Endothelial cell of umbilical vein (primary cell): ENCODE measurements at regions not wholly inside any gene's neighbourhood (a gene's known extent, or its start where the extent isn't known, plus 50 kb on each side); places are given as distances from the start of the nearest gene placed in this dataset.
"Not testable (repeated sequence)": the region's sequence is repeated elsewhere in the genome, so short reads cannot be mapped to it uniquely, and the experiment has no call there.

Experiments
- BruUV-seq: library from RNA; stranded (reverse); fragments of 400-500 nt; replicated peaks from 2 replicates; lab custom pipeline; 2021; lab: Mats Ljungman, UMichigan
- CTCF ChIA-PET: fragments of 300-600, 350-600 bp; sonication (Branson Sonifier 250); formaldehyde crosslinking; loops from one replicate; lab custom pipeline; 2021; ENCODE audit warnings: antibody characterized with exemption, inconsistent platforms; lab: Charles Lee
- POLR2A ChIA-PET: fragments of 300-600, 350-600 bp; sonication (Branson Sonifier 250); formaldehyde crosslinking; loops from one replicate; lab custom pipeline; 2021; ENCODE audit warnings: antibody characterized with exemption, inconsistent platforms; lab: Charles Lee
- DNase-seq: peaks from one replicate; pipeline ENCODE4 v3.0.0-alpha.2; 2011; ENCODE audit warnings: low read depth, low spot score
- FAIRE-seq: peaks from 2 replicates; lab custom pipeline; 2011; peaks lifted over from hg19 to GRCh38; lab: Jason Lieb, UNC
- H2AFZ ChIP-seq: 2 replicates; pipeline ENCODE4 v1.6.0; 2012; ENCODE audit warnings: low read depth, low read length, control low read depth, inconsistent platforms
- H3K27ac ChIP-seq: 2 replicates; pipeline ENCODE4 v1.5.1; 2011; ENCODE audit warnings: low read depth, mild to moderate bottlenecking, control low read depth, low read length, moderate library complexity; ENCODE audit not compliant: insufficient read depth
- H3K27me3 ChIP-seq, 2 experiments: 2 replicates each; pipeline versions ENCODE4 v1.6.0 to v1.6.1; 2011; ENCODE audit warnings: low read length in 2 of 2, mixed read lengths in 1 of 2; ENCODE audit not compliant: control insufficient read depth in 2 of 2, insufficient read depth in 2 of 2
- H3K36me3 ChIP-seq, 2 experiments: 2 replicates in 1 of 2; 3 replicates in 1 of 2; pipeline ENCODE4 v1.5.1; 2011; ENCODE audit warnings: low read length in 2 of 2, mild to moderate bottlenecking in 1 of 2, moderate library complexity in 1 of 2; ENCODE audit not compliant: control insufficient read depth in 2 of 2, insufficient read depth in 2 of 2; ENCODE audit errors: extremely low read depth in 1 of 2
- H3K4me1 ChIP-seq: 3 replicates; pipeline ENCODE4 v1.5.1; 2011; ENCODE audit warnings: mild to moderate bottlenecking, low read length; ENCODE audit not compliant: control insufficient read depth, insufficient read depth; ENCODE audit errors: extremely low read depth
- H3K4me2 ChIP-seq: 2 replicates; pipeline ENCODE4 v1.6.1; 2011; ENCODE audit warnings: low read length, control low read depth, mixed read lengths; ENCODE audit not compliant: insufficient read depth
- H3K4me3 ChIP-seq, 3 experiments: fragments of 200-600 bp in 1 of 3; sonication (generic), shearing (Covaris generic) in 1 of 3; replicated peaks in 1 of 3; 2 replicates each; pipeline ENCODE4 v1.5.1; 2011 to 2016; ENCODE audit warnings: control low read depth in 3 of 3, low read length in 3 of 3, mild to moderate bottlenecking in 2 of 3, inconsistent platforms in 1 of 3, low read depth in 1 of 3, moderate library complexity in 1 of 3; ENCODE audit not compliant: insufficient read depth in 1 of 3
- H3K79me2 ChIP-seq: 2 replicates; pipeline ENCODE4 v1.6.0; 2012; ENCODE audit warnings: low read length, inconsistent platforms; ENCODE audit not compliant: control insufficient read depth, insufficient read depth
- H3K9ac ChIP-seq: replicated peaks from 2 replicates; pipeline ENCODE3; 2011; ENCODE audit warnings: low read length, control low read depth; ENCODE audit not compliant: insufficient read depth; ENCODE audit errors: extremely low read depth
- H3K9me1 ChIP-seq: replicated peaks from 3 replicates; pipeline ENCODE4 v1.6.0; 2011; ENCODE audit warnings: mild to moderate bottlenecking, low read length; ENCODE audit not compliant: control insufficient read depth, insufficient read depth; ENCODE audit errors: extremely low read depth
- H3K9me3 ChIP-seq: replicated peaks from 2 replicates; pipeline ENCODE4 v1.5.1; 2012; ENCODE audit warnings: low read length, inconsistent platforms; ENCODE audit not compliant: control insufficient read depth, insufficient read depth
- H4K20me1 ChIP-seq: replicated peaks from 2 replicates; pipeline ENCODE3; 2011; ENCODE audit warnings: mild to moderate bottlenecking, low read length; ENCODE audit not compliant: control insufficient read depth, insufficient read depth; ENCODE audit errors: extremely low read depth
- EZH2 ChIP-seq: IDR thresholded peaks from 2 replicates; pipeline ENCODE4 v1.6.1; 2012; ENCODE audit warnings: borderline replicate concordance, low read depth, mild to moderate bottlenecking, moderate library complexity, low read length, inconsistent platforms; ENCODE audit not compliant: severe bottlenecking
- FOS ChIP-seq: IDR thresholded peaks from 2 replicates; pipeline ENCODE4 v1.6.1; 2011; ENCODE audit warnings: mild to moderate bottlenecking, low read length, moderate library complexity, borderline replicate concordance; ENCODE audit not compliant: insufficient read depth
- GATA2 ChIP-seq: IDR thresholded peaks from 2 replicates; pipeline ENCODE4 v1.7.0; 2011; ENCODE audit warnings: low read depth, mild to moderate bottlenecking, moderate library complexity, mixed read lengths, low read length; ENCODE audit not compliant: insufficient read length, insufficient read depth
- JUN ChIP-seq: IDR thresholded peaks from 2 replicates; pipeline ENCODE4 v1.6.1; 2011; ENCODE audit warnings: borderline replicate concordance, low read depth; ENCODE audit not compliant: insufficient read length, insufficient read depth
- MYC ChIP-seq: IDR thresholded peaks from one replicate; pipeline ENCODE4 v1.6.1; 2011; ENCODE audit warnings: mild to moderate bottlenecking, low read depth, low read length
- POLR2AphosphoS5 ChIP-seq: IDR thresholded peaks from 2 replicates; pipeline ENCODE4 v1.6.1; 2012; ENCODE audit warnings: low read depth, mild to moderate bottlenecking, control low read depth, low read length, moderate library complexity; ENCODE audit not compliant: insufficient read depth
- dilution Hi-C: fragments of 300-500 bp; cut with MboI; formaldehyde crosslinking; loops from one replicate; pipeline ENCODE4 v1.15.0; 2019; ENCODE audit warnings: low sequenced_read_pairs; ENCODE audit not compliant: extremely low pct_ligation_motif_present
- intact Hi-C: fragments of 100-400 bp; cut with micrococcal nuclease; formaldehyde crosslinking; loops from one replicate; pipeline ENCODE4 v1.10.0; 2022
- TF ChIP-seq, protein P1 (sequence below), 2 donors: IDR thresholded peaks; 1 replicate in 1 of 2; 2 replicates in 1 of 2; pipeline ENCODE4 v1.5.1; 2011; ENCODE audit warnings: low read length in 2 of 2, mild to moderate bottlenecking in 2 of 2, moderate library complexity in 2 of 2, control low read depth in 1 of 2, inconsistent platforms in 1 of 2, low read depth in 1 of 2; ENCODE audit not compliant: insufficient read depth in 1 of 2; ENCODE audit errors: extremely low read depth in 1 of 2
- TF ChIP-seq, protein P2 (sequence below): IDR thresholded peaks from 2 replicates; pipeline ENCODE4 v1.6.1; 2011; ENCODE audit not compliant: insufficient read depth, insufficient read length

GRCh38 chr9:100813871-100814270 lies 214.7 kb upstream of the PLPPR1 start:
- no TSS peak for BruUV-seq
- FAIRE-seq, result no peak
- Histone ChIP-seq H2AFZ (no peak overlapping the region), H4K20me1 (no peaks in the 10 kb centered on the region), H3K9ac (no peak overlapping the region), H3K36me3 (no peaks in the 10 kb centered on the region), H3K27me3 (no peaks in the 10 kb centered on the region), H3K79me2 (no peaks in the 10 kb centered on the region), H3K27ac (no peak overlapping the region), H3K9me3 (no peaks in the 10 kb centered on the region), H3K9me1 (no peaks in the 10 kb centered on the region), H3K4me3 (no peak overlapping the region), H3K4me1 (no peaks in the 10 kb centered on the region), H3K4me2 (no peak overlapping the region)
- intact Hi-C loops, result no loop called here
- no peak for DNase-seq
- dilution Hi-C loops, result no loop called here
- POLR2A ChIA-PET, result no interaction called here
- TF ChIP-seq FOS (no peak), POLR2AphosphoS5 (no peak)
- TF ChIP-seq, protein P1, sequence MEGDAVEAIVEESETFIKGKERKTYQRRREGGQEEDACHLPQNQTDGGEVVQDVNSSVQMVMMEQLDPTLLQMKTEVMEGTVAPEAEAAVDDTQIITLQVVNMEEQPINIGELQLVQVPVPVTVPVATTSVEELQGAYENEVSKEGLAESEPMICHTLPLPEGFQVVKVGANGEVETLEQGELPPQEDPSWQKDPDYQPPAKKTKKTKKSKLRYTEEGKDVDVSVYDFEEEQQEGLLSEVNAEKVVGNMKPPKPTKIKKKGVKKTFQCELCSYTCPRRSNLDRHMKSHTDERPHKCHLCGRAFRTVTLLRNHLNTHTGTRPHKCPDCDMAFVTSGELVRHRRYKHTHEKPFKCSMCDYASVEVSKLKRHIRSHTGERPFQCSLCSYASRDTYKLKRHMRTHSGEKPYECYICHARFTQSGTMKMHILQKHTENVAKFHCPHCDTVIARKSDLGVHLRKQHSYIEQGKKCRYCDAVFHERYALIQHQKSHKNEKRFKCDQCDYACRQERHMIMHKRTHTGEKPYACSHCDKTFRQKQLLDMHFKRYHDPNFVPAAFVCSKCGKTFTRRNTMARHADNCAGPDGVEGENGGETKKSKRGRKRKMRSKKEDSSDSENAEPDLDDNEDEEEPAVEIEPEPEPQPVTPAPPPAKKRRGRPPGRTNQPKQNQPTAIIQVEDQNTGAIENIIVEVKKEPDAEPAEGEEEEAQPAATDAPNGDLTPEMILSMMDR (IDR thresholded peaks at IDR 0.05; ENCODE audit: extremely low read depth in 1 of 2, insufficient read depth in 1 of 2, low read depth in 1 of 2, low read length in 2 of 2), result no peak
- CTCF ChIA-PET, result no interaction called here

GRCh38 chr9:100819980-100820379 lies 208.5 kb upstream of the PLPPR1 start:
- H3K4me3 ChIP-seq, result no peak overlapping the region

DNA sequence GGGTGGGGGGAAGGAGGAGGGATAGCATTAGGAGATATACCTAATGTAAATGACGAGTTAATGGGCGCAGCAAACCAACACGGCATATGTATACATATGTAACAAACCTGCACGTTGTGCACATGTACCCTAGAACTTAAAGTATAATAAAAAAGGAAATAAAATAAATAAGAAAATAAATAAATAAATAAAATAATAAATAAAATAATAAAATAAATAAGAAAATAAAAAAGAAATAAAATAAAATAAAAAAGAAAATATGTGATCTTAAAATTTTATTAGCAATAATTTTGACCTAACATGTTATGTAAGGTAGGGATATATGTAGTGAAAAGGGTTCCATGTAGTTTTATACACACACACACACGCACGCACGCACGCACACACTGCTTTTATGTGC lies 195.5 kb upstream of the PLPPR1 start:
- dilution Hi-C loops, H4K20me1 ChIP-seq, FAIRE-seq, H3K27me3 ChIP-seq, H3K4me1 ChIP-seq, BruUV-seq, H3K27ac ChIP-seq, H3K36me3 ChIP-seq, H3K4me2 ChIP-seq, POLR2A ChIA-PET, DNase-seq, H3K79me2 ChIP-seq, H3K9me3 ChIP-seq, H3K9me1 ChIP-seq, CTCF ChIA-PET, H3K4me3 ChIP-seq, H3K9ac ChIP-seq, H2AFZ ChIP-seq, intact Hi-C loops: not testable (repeated sequence)

More at GRCh38 chr9:100819980-100820379, 208.5 kb upstream of the PLPPR1 start:
- ChIA-PET POLR2A (no interaction called here), CTCF (no interaction called here)
- FAIRE-seq (no peak), DNase-seq (no peak)
- no peaks in the 10 kb centered on the region for H3K9me3 ChIP-seq
- intact Hi-C loops, result no loop called here
- TF ChIP-seq GATA2, result no peak
- TF ChIP-seq, protein P2, sequence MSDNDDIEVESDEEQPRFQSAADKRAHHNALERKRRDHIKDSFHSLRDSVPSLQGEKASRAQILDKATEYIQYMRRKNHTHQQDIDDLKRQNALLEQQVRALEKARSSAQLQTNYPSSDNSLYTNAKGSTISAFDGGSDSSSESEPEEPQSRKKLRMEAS, result no peak
- TF ChIP-seq MYC, result no peak
- TF ChIP-seq EZH2, result no peak
- TF ChIP-seq JUN, result no peak
- no peak overlapping the region for H3K27ac ChIP-seq
- H3K9me1 ChIP-seq, result no peaks in the 10 kb centered on the region
- no TSS peak for BruUV-seq
- no peaks in the 10 kb centered on the region for H3K4me1 ChIP-seq
- H3K36me3 ChIP-seq, result no peaks in the 10 kb centered on the region
- dilution Hi-C loops, result no loop called here
- H4K20me1 ChIP-seq, result no peaks in the 10 kb centered on the region
- H3K79me2 ChIP-seq, result no peaks in the 10 kb centered on the region
- no peaks in the 10 kb centered on the region for H3K27me3 ChIP-seq
- no peak overlapping the region for H2AFZ ChIP-seq
- H3K4me2 ChIP-seq, result no peak overlapping the region
- H3K9ac ChIP-seq, result no peak overlapping the region
